WTC11 (cell line): ENCODE measurements at regions not wholly inside any gene's neighbourhood (a gene's known extent, or its start where the extent isn't known, plus 50 kb on each side); places are given as distances from the start of the nearest gene placed in this dataset.

Experiments used
- ATAC-seq: fragments of 200-7000 bp; cut with Tn5 transposase; 2 replicates; pipeline ENCODE4 v1.10.0; 2021; ENCODE audit warnings: mild to moderate bottlenecking, moderate library complexity
- CTCF ChIA-PET: fragments of 300-600 bp; sonication (Branson Sonifier 250); formaldehyde crosslinking; loops from one replicate; lab custom pipeline; 2021; ENCODE audit warnings: antibody characterized with exemption; lab: Charles Lee
- POLR2A ChIA-PET: fragments of 350-600 bp; sonication (Branson Sonifier 250); formaldehyde crosslinking; loops from one replicate; lab custom pipeline; 2021; ENCODE audit warnings: antibody characterized with exemption; lab: Charles Lee
- DNase-seq: peaks from one replicate; pipeline ENCODE4 v3.0.0; 2021; ENCODE audit warnings: low spot score
- H3K27ac Mint-ChIP-seq: 2 replicates; pipeline ENCODE4 v1.8.0; 2021; ENCODE audit warnings: mixed read lengths
- H3K27me3 Mint-ChIP-seq: 2 replicates; pipeline ENCODE4 v1.8.0; 2021; ENCODE audit warnings: low read depth, mild to moderate bottlenecking, moderate library complexity, mixed read lengths
- H3K36me3 Mint-ChIP-seq: 2 replicates; pipeline ENCODE4 v1.8.0; 2021; ENCODE audit warnings: mixed read lengths
- H3K4me1 Mint-ChIP-seq: 2 replicates; pipeline ENCODE4 v1.8.0; 2022; ENCODE audit warnings: mixed read lengths
- H3K4me3 Mint-ChIP-seq: 2 replicates; pipeline ENCODE4 v1.8.0; 2021; ENCODE audit warnings: mild to moderate bottlenecking, moderate library complexity, mixed read lengths
- H3K9me3 Mint-ChIP-seq: 2 replicates; pipeline ENCODE4 v1.8.0; 2021; ENCODE audit warnings: mixed read lengths
- AFF4 ChIP-seq: sonication (generic); formaldehyde crosslinking; IDR thresholded peaks from 2 replicates; pipeline ENCODE4 v1.8.1; 2023; ENCODE audit warnings: mild to moderate bottlenecking, missing genetic modification reagents, borderline replicate concordance
- AR ChIP-seq: fragments of 250-450 bp; sonication (Bioruptor Pico); IDR thresholded peaks from 2 replicates; pipeline ENCODE4 v1.9.0; 2021; ENCODE audit warnings: mild to moderate bottlenecking
- ATF3 ChIP-seq: sonication (generic); formaldehyde crosslinking; conservative IDR thresholded peaks from 2 replicates; pipeline ENCODE4 v1.8.1; 2022; ENCODE audit warnings: mild to moderate bottlenecking, missing genetic modification reagents
- CDX4 ChIP-seq: fragments of 250-450 bp; sonication (Bioruptor Pico); IDR thresholded peaks from 2 replicates; pipeline ENCODE4 v1.9.0; 2021; ENCODE audit warnings: moderate library complexity, mild to moderate bottlenecking, inconsistent platforms, borderline replicate concordance
- EMX1 ChIP-seq: fragments of 250-450 bp; sonication (Bioruptor Pico); IDR thresholded peaks from 2 replicates; pipeline ENCODE4 v1.8.0; 2021; ENCODE audit warnings: mild to moderate bottlenecking
- ESRRA ChIP-seq: sonication (generic); formaldehyde crosslinking; IDR thresholded peaks from 2 replicates; pipeline ENCODE4 v1.8.1; 2022; ENCODE audit warnings: mild to moderate bottlenecking, missing genetic modification reagents, borderline replicate concordance
- FOXK1 ChIP-seq: sonication (generic); formaldehyde crosslinking; IDR thresholded peaks from 2 replicates; pipeline ENCODE4 v1.8.0; 2022; ENCODE audit warnings: mild to moderate bottlenecking, moderate library complexity, missing genetic modification reagents
- IRF1 ChIP-seq: sonication (generic); formaldehyde crosslinking; IDR thresholded peaks from 2 replicates; pipeline ENCODE4 v1.8.0; 2023; ENCODE audit warnings: missing genetic modification reagents
- JUN ChIP-seq: sonication (generic); formaldehyde crosslinking; IDR thresholded peaks from 2 replicates; pipeline ENCODE4 v1.8.0; 2023; ENCODE audit warnings: mild to moderate bottlenecking, missing genetic modification reagents
- MYBL2 ChIP-seq: sonication (generic); formaldehyde crosslinking; IDR thresholded peaks from 2 replicates; pipeline ENCODE4 v1.8.1; 2023; ENCODE audit warnings: mild to moderate bottlenecking, moderate library complexity, missing genetic modification reagents
- NFYB ChIP-seq: sonication (generic); formaldehyde crosslinking; conservative IDR thresholded peaks from 2 replicates; pipeline ENCODE4 v1.8.0; 2022; ENCODE audit warnings: low read depth, missing genetic modification reagents
- NR3C1 ChIP-seq: sonication (generic); formaldehyde crosslinking; conservative IDR thresholded peaks from 2 replicates; pipeline ENCODE4 v1.8.1; 2023; ENCODE audit warnings: low read depth, mild to moderate bottlenecking, missing genetic modification reagents
- PREB ChIP-seq: sonication (generic); formaldehyde crosslinking; IDR thresholded peaks from 2 replicates; pipeline ENCODE4 v1.8.1; 2022; ENCODE audit warnings: mild to moderate bottlenecking, missing genetic modification reagents, moderate library complexity, borderline replicate concordance
- PRRX2 ChIP-seq: fragments of 250-450 bp; sonication (Bioruptor Pico); IDR thresholded peaks from 2 replicates; pipeline ENCODE4 v1.8.0; 2021; ENCODE audit warnings: mild to moderate bottlenecking
- RORB ChIP-seq: fragments of 250-450 bp; sonication (Bioruptor Pico); IDR thresholded peaks from 2 replicates; pipeline ENCODE4 v1.9.0; 2021; ENCODE audit warnings: mild to moderate bottlenecking
- SMAD3 ChIP-seq: sonication (generic); formaldehyde crosslinking; IDR thresholded peaks from 2 replicates; pipeline ENCODE4 v1.8.0; 2022; ENCODE audit warnings: missing genetic modification reagents, mild to moderate bottlenecking, borderline replicate concordance
- TEAD4 ChIP-seq: sonication (generic); formaldehyde crosslinking; IDR thresholded peaks from 2 replicates; pipeline ENCODE4 v1.8.0; 2022; ENCODE audit warnings: mild to moderate bottlenecking, missing genetic modification reagents
- ZBTB43 ChIP-seq: sonication (generic); formaldehyde crosslinking; IDR thresholded peaks from 2 replicates; pipeline ENCODE4 v1.8.1; 2023; ENCODE audit warnings: mild to moderate bottlenecking, missing genetic modification reagents
- ZNF232 ChIP-seq: sonication (generic); formaldehyde crosslinking; IDR thresholded peaks from 2 replicates; pipeline ENCODE4 v1.8.0; 2022; ENCODE audit warnings: mild to moderate bottlenecking, missing genetic modification reagents
- ZNF396 ChIP-seq: fragments of 250-450 bp; sonication (Bioruptor Pico); IDR thresholded peaks from 2 replicates; pipeline ENCODE4 v1.8.0; 2021; ENCODE audit warnings: mild to moderate bottlenecking, moderate library complexity, borderline replicate concordance
- ZNF416 ChIP-seq: fragments of 250-450 bp; sonication (Bioruptor Pico); IDR thresholded peaks from 2 replicates; pipeline ENCODE4 v1.9.0; 2021; ENCODE audit warnings: mild to moderate bottlenecking, inconsistent platforms

- Mint-ChIP-seq H3K36me3 (peaks cover 14% of the 10 kb centered on the region), H3K4me3 (no peak overlapping the region), H3K9me3 (peaks cover 25% of the 10 kb centered on the region), H3K27ac (no peak overlapping the region), H3K4me1 (peaks cover 25% of the 10 kb centered on the region), H3K27me3 (no peaks in the 10 kb centered on the region)
- ChIA-PET POLR2A (no interaction called here), CTCF (no interaction called here)
- DNase-seq (no peak), ATAC-seq (peak; percentile 18; the same call in 1 of the 2 replicates)
- TF ChIP-seq MYBL2 (CRISPR knock-in tag) (no peak), JUN (CRISPR knock-in tag) (no peak), IRF1 (CRISPR knock-in tag) (no peak), AFF4 (CRISPR knock-in tag) (no peak), TEAD4 (CRISPR knock-in tag) (no peak), AR (CRISPR knock-in tag) (no peak), NR3C1 (CRISPR knock-in tag) (no peak), FOXK1 (CRISPR knock-in tag) (no peak), ATF3 (CRISPR knock-in tag) (no peak), ZNF232 (no peak), PREB (CRISPR knock-in tag) (no peak), CDX4 (CRISPR knock-in tag) (no peak), ZNF416 (no peak), PRRX2 (no peak)
Observed at GRCh38 chr9:80061940-80062339, 490.2 kb downstream of the TLE4 start.

- CTCF ChIA-PET: no interaction called here
- POLR2A ChIA-PET: no interaction called here
- no peak for TF ChIP-seq AFF4 (CRISPR knock-in tag)
- no peak for TF ChIP-seq NFYB
- TF ChIP-seq ESRRA (CRISPR knock-in tag): no peak
- TF ChIP-seq SMAD3 (CRISPR knock-in tag): no peak
- TF ChIP-seq ZBTB43: no peak
- TF ChIP-seq ZNF396 (CRISPR knock-in tag): no peak
- TF ChIP-seq EMX1 (CRISPR knock-in tag): no peak
- TF ChIP-seq RORB (CRISPR knock-in tag): no peak
Observed at GRCh38 chr9:80061096-80061495, 489.3 kb downstream of the TLE4 start.

More at GRCh38 chr9:80061096-80061495, 489.3 kb downstream of the TLE4 start:
- Mint-ChIP-seq H3K4me1 (peaks cover 18% of the 10 kb centered on the region), H3K36me3 (peaks cover 14% of the 10 kb centered on the region), H3K9me3 (peaks cover 30% of the 10 kb centered on the region), H3K4me3 (no peak overlapping the region), H3K27me3 (no peaks in the 10 kb centered on the region), H3K27ac (no peak overlapping the region)
- no peak for DNase-seq
- no peak for ATAC-seq
